ENCODE measurements at regions not wholly inside any gene's neighbourhood (a gene's known extent, or its start where the extent isn't known, plus 50 kb on each side); places are given as distances from the start of the nearest gene placed in this dataset.

- Histone ChIP-seq H3K4me1 (ENCODE audit: control insufficient read depth in 1 of 2, insufficient read depth in 2 of 2, low read depth in 1 of 2, low read length in 1 of 2) (peaks cover 0 to 10% of the 10 kb centered on the region in 2 experiments; a peak in 2 of 4 replicates), H4K20me1 (ENCODE audit: insufficient read depth) (no peaks in the 10 kb centered on the region), H3K79me2 (ENCODE audit: insufficient read depth) (no peaks in the 10 kb centered on the region), H3K4me2 (0 out of 2 replicates have a peak overlapping the region, but pooled peaks have one; percentile 8), H3K4me3 (ENCODE audit: low read depth in 2 of 2, low read length in 1 of 2) (peak overlapping the region; percentile 33 to 85; a peak in 2 of 4 replicates), H3K9me3 (no peaks in the 10 kb centered on the region), H3K9ac (no peak overlapping the region), H3K36me3 (replicated peaks in 1 of 2; ENCODE audit: control insufficient read depth in 1 of 2, insufficient read depth in 2 of 2, low read length in 1 of 2) (no peaks in the 10 kb centered on the region), H3K27ac (ENCODE audit: low read depth in 2 of 2, low read length in 1 of 2) (peak overlapping the region in 1 of 2 experiments; percentile 95; a peak in 2 of 4 replicates), H3F3A (replicated peaks; ENCODE audit: insufficient read depth) (no peaks in the 10 kb centered on the region), H2AFZ (ENCODE audit: low read depth) (no peak overlapping the region), H3K9me2 (no peaks in the 10 kb centered on the region), H3K27me3 (ENCODE audit: insufficient read depth) (no peaks in the 10 kb centered on the region)
- WGBS (ENCODE audit: low lambda C conversion rate), result 8% methylated on average over 9 of the region's 9 CpGs
- ChIA-PET CTCF (interaction anchor here (0.9 to 3.7 kb wide), 11 partner anchors 9 to 1225 kb away, joined by 3 to 25 read pairs (median 5); no protein-coding TSS in a partner anchor), POLR2A (interaction anchor here (0.9 to 1.2 kb wide), 2 partner anchors 66 to 75 kb away, joined by 3 to 4 read pairs; no protein-coding TSS in a partner anchor)
- peak; percentile 6 for DNase-seq
- TF ChIP-seq TAF1 (IDR thresholded peaks at IDR 0.05; ENCODE audit: borderline replicate concordance, low read depth, low read length) (no peak), MXI1 (IDR thresholded peaks at IDR 0.05; ENCODE audit: low read depth, low read length) (peak; percentile 67), CHD2 (IDR thresholded peaks at IDR 0.05; ENCODE audit: low read length, partially characterized antibody) (peak; percentile 40), RXRA (IDR thresholded peaks at IDR 0.05; ENCODE audit: borderline replicate concordance, low read depth) (no peak), IRF3 (IDR thresholded peaks at IDR 0.05; ENCODE audit: low read depth, low read length) (no peak), FOXJ3 (CRISPR knock-in tag; IDR thresholded peaks at IDR 0.05) (no peak), MEF2A (IDR thresholded peaks at IDR 0.05; ENCODE audit: borderline replicate concordance, low read depth) (no peak)
- TF ChIP-seq, protein P1, sequence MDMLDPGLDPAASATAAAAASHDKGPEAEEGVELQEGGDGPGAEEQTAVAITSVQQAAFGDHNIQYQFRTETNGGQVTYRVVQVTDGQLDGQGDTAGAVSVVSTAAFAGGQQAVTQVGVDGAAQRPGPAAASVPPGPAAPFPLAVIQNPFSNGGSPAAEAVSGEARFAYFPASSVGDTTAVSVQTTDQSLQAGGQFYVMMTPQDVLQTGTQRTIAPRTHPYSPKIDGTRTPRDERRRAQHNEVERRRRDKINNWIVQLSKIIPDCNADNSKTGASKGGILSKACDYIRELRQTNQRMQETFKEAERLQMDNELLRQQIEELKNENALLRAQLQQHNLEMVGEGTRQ (IDR thresholded peaks at IDR 0.05; ENCODE audit: borderline replicate concordance, low read depth, low read length), result no peak
These were observed 1038.7 kb downstream of the IGSF11 start for GRCh38 chr3:117995842-117996437.

GRCh38 chr3:117997201-117998049 lies 1037.2 kb downstream of the IGSF11 start:
- no peak overlapping the region for H3K9ac ChIP-seq
- DNase-seq, result peak; percentile 76
- POLR2A ChIA-PET, result interaction anchor here (0.6 to 1.9 kb wide), 7 partner anchors 75 to 632 kb away, joined by 3 to 13 read pairs (median 3); no protein-coding TSS in a partner anchor
- TF ChIP-seq PBX3 (IDR thresholded peaks at IDR 0.05) (no peak), NFIC (IDR thresholded peaks at IDR 0.05; ENCODE audit: borderline replicate concordance) (no peak; the same call in 1 of the 2 replicates), EZH2phosphoT487 (IDR thresholded peaks at IDR 0.05; ENCODE audit: borderline replicate concordance, low read depth) (no peak), EP300 (IDR thresholded peaks at IDR 0.05; ENCODE audit: borderline replicate concordance in 1 of 2, low read depth in 1 of 2, low read length in 1 of 2) (no peak), TAF1 (IDR thresholded peaks at IDR 0.05; ENCODE audit: borderline replicate concordance, low read depth, low read length) (no peak), POLR2AphosphoS5 (IDR thresholded peaks at IDR 0.05; ENCODE audit: low read depth, low read length) (no peak), FOSL2 (IDR thresholded peaks at IDR 0.05; ENCODE audit: borderline replicate concordance, low read depth) (no peak), SIN3A (IDR thresholded peaks at IDR 0.05; ENCODE audit: borderline replicate concordance, low read depth, low read length) (no peak), IRF3 (IDR thresholded peaks at IDR 0.05; ENCODE audit: low read depth, low read length) (no peak)
- TF ChIP-seq, protein P2, sequence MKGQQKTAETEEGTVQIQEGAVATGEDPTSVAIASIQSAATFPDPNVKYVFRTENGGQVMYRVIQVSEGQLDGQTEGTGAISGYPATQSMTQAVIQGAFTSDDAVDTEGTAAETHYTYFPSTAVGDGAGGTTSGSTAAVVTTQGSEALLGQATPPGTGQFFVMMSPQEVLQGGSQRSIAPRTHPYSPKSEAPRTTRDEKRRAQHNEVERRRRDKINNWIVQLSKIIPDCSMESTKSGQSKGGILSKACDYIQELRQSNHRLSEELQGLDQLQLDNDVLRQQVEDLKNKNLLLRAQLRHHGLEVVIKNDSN (IDR thresholded peaks at IDR 0.05; ENCODE audit: borderline replicate concordance, low read depth), result no peak
- TF ChIP-seq, protein P1 (IDR thresholded peaks at IDR 0.05; ENCODE audit: borderline replicate concordance, low read depth, low read length), result no peak

More at GRCh38 chr3:117997201-117998049, 1037.2 kb downstream of the IGSF11 start:
- H2AFZ ChIP-seq (ENCODE audit: low read depth), result peak overlapping the region; percentile 98
- H3K9me3 ChIP-seq, result no peaks in the 10 kb centered on the region
- no peaks in the 10 kb centered on the region for H3K36me3 ChIP-seq (replicated peaks in 1 of 2; ENCODE audit: control insufficient read depth in 1 of 2, insufficient read depth in 2 of 2, low read length in 1 of 2)
- no peaks in the 10 kb centered on the region for H3K9me2 ChIP-seq
- WGBS (ENCODE audit: low lambda C conversion rate), result 4% methylated on average over 47 of the region's 48 CpGs
- H3K4me2 ChIP-seq, result peak overlapping the region; percentile 100
- no peaks in the 10 kb centered on the region for H4K20me1 ChIP-seq (ENCODE audit: insufficient read depth)
- CTCF ChIA-PET, result interaction anchor here (0.5 to 3.7 kb wide), 79 partner anchors 8 to 1227 kb away, joined by 3 to 25 read pairs (median 4); no protein-coding TSS in a partner anchor
- H3K27me3 ChIP-seq (ENCODE audit: insufficient read depth), result no peaks in the 10 kb centered on the region
- peak overlapping the region; percentile 75 to 85 for H3K4me3 ChIP-seq (ENCODE audit: low read depth in 2 of 2, low read length in 1 of 2)
- H3K79me2 ChIP-seq (ENCODE audit: insufficient read depth), result no peaks in the 10 kb centered on the region
- no peaks in the 10 kb centered on the region for H3F3A ChIP-seq (replicated peaks; ENCODE audit: insufficient read depth)
- peak overlapping the region in 1 of 2 experiments; percentile 95; a peak in 2 of 4 replicates for H3K27ac ChIP-seq (ENCODE audit: low read depth in 2 of 2, low read length in 1 of 2)
- H3K4me1 ChIP-seq (ENCODE audit: control insufficient read depth in 1 of 2, insufficient read depth in 2 of 2, low read depth in 1 of 2, low read length in 1 of 2), result peaks cover 0 to 7% of the 10 kb centered on the region in 2 experiments; a peak in 2 of 4 replicates
